ENCODE measurements at regions not wholly inside any gene's neighbourhood (a gene's known extent, or its start where the extent isn't known, plus 50 kb on each side); places are given as distances from the start of the nearest gene placed in this dataset.

GRCh38 chr15:39479911-39480310 lies 101.0 kb upstream of the THBS1 start:
- H4K20me1 ChIP-seq (ENCODE audit: low read depth, low read length): no peaks in the 10 kb centered on the region
- H3F3A ChIP-seq (ENCODE audit: insufficient read depth): no peaks in the 10 kb centered on the region
- no peaks in the 10 kb centered on the region for H3K9me3 ChIP-seq (ENCODE audit: insufficient read depth, low read length)
- H2AFZ ChIP-seq (ENCODE audit: low read depth, low read length, severe bottlenecking): no peak overlapping the region
- H3K9me2 ChIP-seq (replicated peaks; ENCODE audit: insufficient read depth, low read length): no peaks in the 10 kb centered on the region
- no peak overlapping the region for H3K27ac ChIP-seq (ENCODE audit: low read depth, low read length)
- no peak overlapping the region for H3K9ac ChIP-seq (ENCODE audit: low read length)
- TF ChIP-seq EZH2phosphoT487 (conservative IDR thresholded peaks at IDR 0.05; ENCODE audit: low read length): no peak
- TF ChIP-seq, protein P1, sequence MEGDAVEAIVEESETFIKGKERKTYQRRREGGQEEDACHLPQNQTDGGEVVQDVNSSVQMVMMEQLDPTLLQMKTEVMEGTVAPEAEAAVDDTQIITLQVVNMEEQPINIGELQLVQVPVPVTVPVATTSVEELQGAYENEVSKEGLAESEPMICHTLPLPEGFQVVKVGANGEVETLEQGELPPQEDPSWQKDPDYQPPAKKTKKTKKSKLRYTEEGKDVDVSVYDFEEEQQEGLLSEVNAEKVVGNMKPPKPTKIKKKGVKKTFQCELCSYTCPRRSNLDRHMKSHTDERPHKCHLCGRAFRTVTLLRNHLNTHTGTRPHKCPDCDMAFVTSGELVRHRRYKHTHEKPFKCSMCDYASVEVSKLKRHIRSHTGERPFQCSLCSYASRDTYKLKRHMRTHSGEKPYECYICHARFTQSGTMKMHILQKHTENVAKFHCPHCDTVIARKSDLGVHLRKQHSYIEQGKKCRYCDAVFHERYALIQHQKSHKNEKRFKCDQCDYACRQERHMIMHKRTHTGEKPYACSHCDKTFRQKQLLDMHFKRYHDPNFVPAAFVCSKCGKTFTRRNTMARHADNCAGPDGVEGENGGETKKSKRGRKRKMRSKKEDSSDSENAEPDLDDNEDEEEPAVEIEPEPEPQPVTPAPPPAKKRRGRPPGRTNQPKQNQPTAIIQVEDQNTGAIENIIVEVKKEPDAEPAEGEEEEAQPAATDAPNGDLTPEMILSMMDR (IDR thresholded peaks at IDR 0.05; ENCODE audit: insufficient read depth, low read length, poor library complexity, severe bottlenecking): no peak
- no peak overlapping the region for H3K4me2 ChIP-seq (ENCODE audit: low read depth, low read length, poor library complexity, severe bottlenecking)
- H3K27me3 ChIP-seq (ENCODE audit: low read length): no peaks in the 10 kb centered on the region
- no peaks in the 10 kb centered on the region for H3K36me3 ChIP-seq (ENCODE audit: low read length)
- no peaks in the 10 kb centered on the region for H3K79me2 ChIP-seq (ENCODE audit: insufficient read depth, low read length)
- H3K4me3 ChIP-seq (ENCODE audit: insufficient read depth, low read length, poor library complexity, severe bottlenecking): no peak overlapping the region

- Histone ChIP-seq H3K9me3 (ENCODE audit: insufficient read depth, low read length) (no peaks in the 10 kb centered on the region), H3F3A (ENCODE audit: insufficient read depth) (no peaks in the 10 kb centered on the region), H3K79me2 (ENCODE audit: insufficient read depth, low read length) (no peaks in the 10 kb centered on the region), H3K9ac (ENCODE audit: low read length) (no peak overlapping the region), H3K36me3 (ENCODE audit: low read length) (no peaks in the 10 kb centered on the region), H3K27ac (ENCODE audit: low read depth, low read length) (no peak overlapping the region), H3K4me3 (ENCODE audit: insufficient read depth, low read length, poor library complexity, severe bottlenecking) (no peak overlapping the region), H4K20me1 (ENCODE audit: low read depth, low read length) (no peaks in the 10 kb centered on the region), H3K4me2 (ENCODE audit: low read depth, low read length, poor library complexity, severe bottlenecking) (no peak overlapping the region), H3K9me2 (replicated peaks; ENCODE audit: insufficient read depth, low read length) (no peaks in the 10 kb centered on the region), H3K27me3 (ENCODE audit: low read length) (no peaks in the 10 kb centered on the region), H2AFZ (ENCODE audit: low read depth, low read length, severe bottlenecking) (no peak overlapping the region)
- TF ChIP-seq, protein P1 (IDR thresholded peaks at IDR 0.05; ENCODE audit: insufficient read depth, low read length, poor library complexity, severe bottlenecking): no peak
- TF ChIP-seq EZH2phosphoT487 (conservative IDR thresholded peaks at IDR 0.05; ENCODE audit: low read length): no peak
These were observed 98.4 kb upstream of the THBS1 start for GRCh38 chr15:39482459-39482858.

- H4K20me1 ChIP-seq (ENCODE audit: low read depth, low read length): no peaks in the 10 kb centered on the region
- TF ChIP-seq, protein P1 (IDR thresholded peaks at IDR 0.05; ENCODE audit: insufficient read depth, low read length, poor library complexity, severe bottlenecking): no peak
- TF ChIP-seq EZH2phosphoT487 (conservative IDR thresholded peaks at IDR 0.05; ENCODE audit: low read length): no peak
- no peaks in the 10 kb centered on the region for H3K27me3 ChIP-seq (ENCODE audit: low read length)
- H3K4me3 ChIP-seq (ENCODE audit: insufficient read depth, low read length, poor library complexity, severe bottlenecking): no peak overlapping the region
- H3K9ac ChIP-seq (ENCODE audit: low read length): no peak overlapping the region
- no peak overlapping the region for H2AFZ ChIP-seq (ENCODE audit: low read depth, low read length, severe bottlenecking)
- H3K4me2 ChIP-seq (ENCODE audit: low read depth, low read length, poor library complexity, severe bottlenecking): no peak overlapping the region
- H3K79me2 ChIP-seq (ENCODE audit: insufficient read depth, low read length): no peaks in the 10 kb centered on the region
- H3K9me3 ChIP-seq (ENCODE audit: insufficient read depth, low read length): no peaks in the 10 kb centered on the region
- no peaks in the 10 kb centered on the region for H3K36me3 ChIP-seq (ENCODE audit: low read length)
- H3F3A ChIP-seq (ENCODE audit: insufficient read depth): no peaks in the 10 kb centered on the region
- no peaks in the 10 kb centered on the region for H3K9me2 ChIP-seq (replicated peaks; ENCODE audit: insufficient read depth, low read length)
- no peak overlapping the region for H3K27ac ChIP-seq (ENCODE audit: low read depth, low read length)
These were observed 94.0 kb upstream of the THBS1 start for GRCh38 chr15:39486621-39487457.

All from SU-DHL-6 (cell line).